HEK293 (cell line): ENCODE measurements at regions not wholly inside any gene's neighbourhood (a gene's known extent, or its start where the extent isn't known, plus 50 kb on each side); places are given as distances from the start of the nearest gene placed in this dataset.

ENCODE experiments used
- CTCF ChIP-seq: fragments of 450-650 bp; formaldehyde crosslinking; IDR thresholded peaks from 2 replicates; pipeline ENCODE4 v1.5.1; 2016; ENCODE audit warnings: missing biosample characterization, missing genetic modification characterization
- REST ChIP-seq: fragments of 450-650 bp; formaldehyde crosslinking; IDR thresholded peaks from 2 replicates; pipeline ENCODE4 v1.5.1; 2016; ENCODE audit warnings: missing biosample characterization, missing genetic modification characterization
- YY2 ChIP-seq: fragments of 450-650 bp; formaldehyde crosslinking; IDR thresholded peaks from 2 replicates; pipeline ENCODE4 v1.5.1; 2016; ENCODE audit warnings: missing biosample characterization, missing genetic modification characterization
- ZBTB7A ChIP-seq: fragments of 450-650 bp; formaldehyde crosslinking; IDR thresholded peaks from 2 replicates; pipeline ENCODE4 v1.5.1; 2016; ENCODE audit warnings: low read depth, missing biosample characterization, missing genetic modification characterization
- ZNF138 ChIP-seq: fragments of 450-650 bp; formaldehyde crosslinking; IDR thresholded peaks from 2 replicates; pipeline ENCODE4 v1.5.1; 2016; ENCODE audit warnings: missing biosample characterization, missing genetic modification characterization, borderline replicate concordance
- ZNF175 ChIP-seq: fragments of 450-650 bp; formaldehyde crosslinking; IDR thresholded peaks from 2 replicates; pipeline ENCODE4 v1.5.1; 2016; ENCODE audit warnings: missing biosample characterization, missing genetic modification characterization
- ZNF211 ChIP-seq: fragments of 450-650 bp; formaldehyde crosslinking; IDR thresholded peaks from 2 replicates; pipeline ENCODE4 v1.5.1; 2016; ENCODE audit warnings: low read depth, missing biosample characterization, missing genetic modification characterization
- ZNF280C ChIP-seq: fragments of 450-650 bp; formaldehyde crosslinking; IDR thresholded peaks from 2 replicates; pipeline ENCODE4 v1.5.1; 2016; ENCODE audit warnings: missing biosample characterization, missing genetic modification characterization
- ZNF404 ChIP-seq: fragments of 450-650 bp; formaldehyde crosslinking; IDR thresholded peaks from 2 replicates; pipeline ENCODE4 v1.5.1; 2017; ENCODE audit warnings: missing biosample characterization, missing genetic modification characterization
- ZNF416 ChIP-seq: fragments of 450-650 bp; formaldehyde crosslinking; IDR thresholded peaks from 2 replicates; pipeline ENCODE4 v1.5.1; 2016; ENCODE audit warnings: missing biosample characterization, missing genetic modification characterization
- ZNF529 ChIP-seq: fragments of 450-650 bp; formaldehyde crosslinking; IDR thresholded peaks from 2 replicates; pipeline ENCODE4 v1.5.1; 2017; ENCODE audit warnings: missing genetic modification characterization, missing biosample characterization; ENCODE audit not compliant: insufficient replicate concordance
- ZNF549 ChIP-seq: fragments of 450-650 bp; IDR thresholded peaks from 2 replicates; pipeline ENCODE4 v1.5.1; 2018; ENCODE audit warnings: missing biosample characterization, missing genetic modification characterization, mild to moderate bottlenecking, inconsistent platforms, moderate library complexity
- ZNF571 ChIP-seq: fragments of 450-650 bp; formaldehyde crosslinking; IDR thresholded peaks from 2 replicates; pipeline ENCODE4 v1.5.0; 2017; ENCODE audit warnings: missing biosample characterization, missing genetic modification characterization
- ZNF600 ChIP-seq: fragments of 450-650 bp; formaldehyde crosslinking; IDR thresholded peaks from 2 replicates; pipeline ENCODE4 v1.5.1; 2016; ENCODE audit warnings: missing biosample characterization, missing genetic modification characterization

GRCh38 chr2:12467303-12467702 lies 249.4 kb upstream of the TRIB2 start:
- TF ChIP-seq CTCF (tag by site-specific recombination) (no peak), ZNF211 (tag by site-specific recombination) (no peak), ZBTB7A (no peak), ZNF175 (tag by site-specific recombination) (no peak), REST (tag by site-specific recombination) (no peak), ZNF138 (tag by site-specific recombination) (no peak), ZNF549 (tag by site-specific recombination) (no peak), ZNF529 (no peak), YY2 (no peak), ZNF280C (no peak), ZNF571 (tag by site-specific recombination) (no peak), ZNF416 (tag by site-specific recombination) (no peak), ZNF404 (tag by site-specific recombination) (no peak), ZNF600 (tag by site-specific recombination) (no peak)
